ENCODE measurements at regions not wholly inside any gene's neighbourhood (a gene's known extent, or its start where the extent isn't known, plus 50 kb on each side); places are given as distances from the start of the nearest gene placed in this dataset.
"Not testable (repeated sequence)": the region's sequence is repeated elsewhere in the genome, so short reads cannot be mapped to it uniquely, and the experiment has no call there.

DNA sequence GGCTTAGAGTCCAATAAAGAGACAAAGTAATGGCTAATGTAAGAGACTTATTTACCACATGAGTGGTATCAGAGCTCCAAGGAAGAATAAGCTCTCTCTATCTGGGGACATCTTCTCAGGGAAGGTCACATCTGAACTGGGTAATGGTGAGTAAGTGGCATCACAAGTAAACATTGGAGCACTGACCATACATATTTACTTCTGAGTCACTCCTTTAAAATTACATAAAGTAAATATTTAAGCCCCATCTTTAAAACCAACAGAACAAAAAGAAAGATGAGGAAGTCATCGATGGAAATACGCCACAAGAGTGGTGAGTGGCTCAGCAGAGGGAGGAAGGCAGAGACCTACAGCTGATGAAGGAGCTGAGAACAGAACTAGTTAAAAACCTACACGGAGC is 159.9 kb downstream of the DUSP6 start:
- H3K36me3 ChIP-seq (ENCODE audit: low read depth, low read length) = peaks cover 10% of the 10 kb centered on the region; the same call in 1 of the 2 replicates
- TF ChIP-seq, protein P1, sequence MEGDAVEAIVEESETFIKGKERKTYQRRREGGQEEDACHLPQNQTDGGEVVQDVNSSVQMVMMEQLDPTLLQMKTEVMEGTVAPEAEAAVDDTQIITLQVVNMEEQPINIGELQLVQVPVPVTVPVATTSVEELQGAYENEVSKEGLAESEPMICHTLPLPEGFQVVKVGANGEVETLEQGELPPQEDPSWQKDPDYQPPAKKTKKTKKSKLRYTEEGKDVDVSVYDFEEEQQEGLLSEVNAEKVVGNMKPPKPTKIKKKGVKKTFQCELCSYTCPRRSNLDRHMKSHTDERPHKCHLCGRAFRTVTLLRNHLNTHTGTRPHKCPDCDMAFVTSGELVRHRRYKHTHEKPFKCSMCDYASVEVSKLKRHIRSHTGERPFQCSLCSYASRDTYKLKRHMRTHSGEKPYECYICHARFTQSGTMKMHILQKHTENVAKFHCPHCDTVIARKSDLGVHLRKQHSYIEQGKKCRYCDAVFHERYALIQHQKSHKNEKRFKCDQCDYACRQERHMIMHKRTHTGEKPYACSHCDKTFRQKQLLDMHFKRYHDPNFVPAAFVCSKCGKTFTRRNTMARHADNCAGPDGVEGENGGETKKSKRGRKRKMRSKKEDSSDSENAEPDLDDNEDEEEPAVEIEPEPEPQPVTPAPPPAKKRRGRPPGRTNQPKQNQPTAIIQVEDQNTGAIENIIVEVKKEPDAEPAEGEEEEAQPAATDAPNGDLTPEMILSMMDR (conservative IDR thresholded peaks at IDR 0.05; ENCODE audit: low read depth, low read length) = no peak
- TF ChIP-seq EZH2phosphoT487 (IDR thresholded peaks at IDR 0.05; ENCODE audit: borderline replicate concordance, low read length) (no peak), EZH2 (IDR thresholded peaks at IDR 0.05; ENCODE audit: low read length, unreplicated experiment) (no peak)
- H3K9me2 ChIP-seq (replicated peaks; ENCODE audit: low read length) = no peaks in the 10 kb centered on the region
- POLR2A ChIA-PET (ENCODE audit: unreplicated experiment) = no interaction called here
- H3K4me1 ChIP-seq (ENCODE audit: insufficient read depth, low read length) = peaks cover 15% of the 10 kb centered on the region
- intact Hi-C loops (cut with micrococcal nuclease) = loop anchor here (1.0 to 10.0 kb wide), 2 partner anchors 20 to 138 kb away; no protein-coding TSS in a partner anchor
- no peak overlapping the region for H3K4me3 ChIP-seq (ENCODE audit: low read length)
- peak overlapping the region; percentile 41 for H3K4me2 ChIP-seq (ENCODE audit: low read length)
- no peaks in the 10 kb centered on the region for H3K27me3 ChIP-seq (ENCODE audit: low read length)
- DNase-seq (peak; percentile 90), ATAC-seq (peak; percentile 99)
- peak overlapping the region; percentile 81 for H3K27ac ChIP-seq (ENCODE audit: low read length)
- peak overlapping the region; percentile 53 for H2AFZ ChIP-seq (ENCODE audit: low read length)
- BruUV-seq (replicated peaks) = no TSS peak
- CTCF ChIA-PET = no interaction called here
- H3K79me2 ChIP-seq (ENCODE audit: low read length) = no peaks in the 10 kb centered on the region
- no peaks in the 10 kb centered on the region for H3F3A ChIP-seq (ENCODE audit: low read length, unreplicated experiment)
- peaks cover 21% of the 10 kb centered on the region for H3K9me3 ChIP-seq (ENCODE audit: low read length)
- H3K9ac ChIP-seq (ENCODE audit: low read length) = peak overlapping the region; percentile 33; the same call in 1 of the 2 replicates
- no peaks in the 10 kb centered on the region for H4K20me1 ChIP-seq (ENCODE audit: low read length)

DNA sequence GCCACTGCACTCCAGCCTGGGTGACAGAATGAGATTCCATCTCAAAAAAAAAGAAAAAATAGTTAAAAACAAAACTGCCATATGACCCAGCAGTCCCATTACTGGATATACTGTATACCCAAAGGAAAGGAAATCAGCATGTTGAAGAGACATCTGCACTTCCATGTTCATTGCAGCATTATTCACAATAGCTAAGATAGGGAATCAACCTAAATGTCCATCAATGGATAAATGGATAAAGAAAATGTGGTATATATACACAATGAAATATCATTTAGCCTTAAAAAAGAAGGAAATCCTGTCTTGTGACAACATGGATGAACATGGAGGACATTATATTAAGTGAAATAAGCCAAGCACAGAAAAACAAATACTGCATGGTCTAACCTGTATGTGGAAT is 160.7 kb downstream of the DUSP6 start:
- H3K4me2 ChIP-seq (ENCODE audit: low read length) = 0 out of 2 replicates have a peak overlapping the region, but pooled peaks have one; percentile 36
- H4K20me1 ChIP-seq (ENCODE audit: low read length); H3K79me2 ChIP-seq (ENCODE audit: low read length); ATAC-seq; H3K9me2 ChIP-seq (replicated peaks; ENCODE audit: low read length); H3K27me3 ChIP-seq (ENCODE audit: low read length); H3K36me3 ChIP-seq (ENCODE audit: low read depth, low read length); H2AFZ ChIP-seq (ENCODE audit: low read length); POLR2A ChIA-PET (ENCODE audit: unreplicated experiment); H3F3A ChIP-seq (ENCODE audit: low read length, unreplicated experiment); BruUV-seq (replicated peaks); H3K4me3 ChIP-seq (ENCODE audit: low read length); CTCF ChIA-PET; DNase-seq; H3K9ac ChIP-seq (ENCODE audit: low read length): not testable (repeated sequence)
- intact Hi-C loops (cut with micrococcal nuclease) = loop anchor here (10.0 kb wide), 1 partner anchor 137 kb away; no protein-coding TSS in a partner anchor
- H3K27ac ChIP-seq (ENCODE audit: low read length) = peak overlapping the region; percentile 50
- H3K9me3 ChIP-seq (ENCODE audit: low read length) = peaks cover 21% of the 10 kb centered on the region
- H3K4me1 ChIP-seq (ENCODE audit: insufficient read depth, low read length) = peaks cover 15% of the 10 kb centered on the region

DNA sequence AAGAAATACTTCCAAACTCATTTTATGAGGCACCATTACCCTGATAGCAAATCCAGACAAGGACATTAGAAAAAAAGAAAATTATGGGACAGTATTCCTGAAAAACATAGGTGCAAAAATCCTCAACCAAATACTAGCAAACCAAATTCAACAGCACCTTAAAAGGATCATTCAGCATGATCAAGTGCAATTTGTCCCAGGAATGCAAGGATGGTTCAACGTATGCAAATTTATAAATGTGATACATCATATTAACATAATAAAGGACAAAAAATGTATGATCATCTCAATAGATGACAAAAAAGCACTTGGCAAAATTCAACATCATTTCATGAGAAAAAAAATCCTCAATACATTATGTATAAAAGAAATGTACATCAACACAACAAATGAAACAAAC is 162.9 kb downstream of the DUSP6 start:
- Histone ChIP-seq H3F3A (ENCODE audit: low read length, unreplicated experiment) (no peaks in the 10 kb centered on the region), H3K4me1 (ENCODE audit: insufficient read depth, low read length) (peaks cover 24% of the 10 kb centered on the region), H3K27ac (ENCODE audit: low read length) (no peak overlapping the region), H3K4me2 (ENCODE audit: low read length) (no peak overlapping the region), H3K9me3 (ENCODE audit: low read length) (peaks cover 21% of the 10 kb centered on the region), H3K27me3 (ENCODE audit: low read length) (no peaks in the 10 kb centered on the region), H4K20me1 (ENCODE audit: low read length) (no peaks in the 10 kb centered on the region), H3K9me2 (replicated peaks; ENCODE audit: low read length) (no peaks in the 10 kb centered on the region), H3K4me3 (ENCODE audit: low read length) (no peak overlapping the region), H2AFZ (ENCODE audit: low read length) (no peak overlapping the region), H3K79me2 (ENCODE audit: low read length) (no peaks in the 10 kb centered on the region), H3K36me3 (ENCODE audit: low read depth, low read length) (peaks cover 10% of the 10 kb centered on the region; the same call in 1 of the 2 replicates), H3K9ac (ENCODE audit: low read length) (no peak overlapping the region)
- TF ChIP-seq EZH2phosphoT487 (IDR thresholded peaks at IDR 0.05; ENCODE audit: borderline replicate concordance, low read length) = no peak
- TF ChIP-seq, protein P1 (conservative IDR thresholded peaks at IDR 0.05; ENCODE audit: low read depth, low read length) = no peak
- BruUV-seq (replicated peaks) = no TSS peak
- no peak for DNase-seq
- intact Hi-C loops (cut with micrococcal nuclease) = no loop called here
- ChIA-PET POLR2A (ENCODE audit: unreplicated experiment) (no interaction called here), CTCF (no interaction called here)
- ATAC-seq = no peak
